GM21423 (cell line): ENCODE measurements at regions not wholly inside any gene's neighbourhood (a gene's known extent, or its start where the extent isn't known, plus 50 kb on each side); places are given as distances from the start of the nearest gene placed in this dataset.

Experiments used
- ATAC-seq: cut with Tn5 transposase; IDR thresholded peaks from one replicate; pipeline ENCODE4 v1.9.1; 2021; ENCODE audit warnings: mild to moderate bottlenecking, moderate library complexity; ENCODE audit not compliant: unreplicated experiment

DNA sequence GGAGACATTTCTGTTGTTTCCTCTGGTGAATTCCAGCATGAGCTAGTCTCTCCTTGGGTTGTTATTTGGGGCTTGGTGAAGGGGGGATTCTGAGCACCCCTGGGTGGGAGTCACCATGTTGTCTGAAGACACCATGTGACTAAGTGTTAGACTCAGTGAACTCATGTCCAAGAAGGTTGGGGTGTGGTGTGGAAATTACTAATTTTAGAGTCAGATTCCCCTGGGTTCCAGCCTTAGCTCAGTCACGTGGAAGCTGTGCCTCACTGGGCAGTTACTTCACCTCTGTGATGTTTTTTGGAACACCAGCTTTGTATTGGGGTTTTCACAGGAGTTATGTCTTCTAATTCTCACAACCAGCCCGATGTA, 171.5 kb downstream of the RPLP1 start:
- ATAC-seq = no peak

DNA sequence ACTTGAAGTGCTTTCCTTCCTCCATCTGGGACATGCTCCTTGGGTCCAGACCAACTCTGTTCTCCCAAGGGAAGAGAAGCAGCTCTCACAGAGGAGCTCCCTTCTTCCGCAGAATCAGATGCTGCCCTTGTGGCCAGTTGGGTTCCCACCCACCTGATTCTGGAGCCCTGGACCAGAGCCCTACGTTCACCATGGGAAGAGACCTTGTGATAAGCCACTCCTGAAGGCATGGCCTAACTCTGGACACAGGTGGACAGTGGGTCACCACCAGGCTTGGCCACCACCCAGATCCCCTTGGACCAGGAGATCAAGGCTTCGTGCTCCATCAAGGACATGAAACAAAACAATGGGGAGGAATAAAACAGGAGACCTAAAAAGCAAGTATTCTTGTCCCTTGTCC, 172.2 kb downstream of the RPLP1 start:
- no peak for ATAC-seq

DNA sequence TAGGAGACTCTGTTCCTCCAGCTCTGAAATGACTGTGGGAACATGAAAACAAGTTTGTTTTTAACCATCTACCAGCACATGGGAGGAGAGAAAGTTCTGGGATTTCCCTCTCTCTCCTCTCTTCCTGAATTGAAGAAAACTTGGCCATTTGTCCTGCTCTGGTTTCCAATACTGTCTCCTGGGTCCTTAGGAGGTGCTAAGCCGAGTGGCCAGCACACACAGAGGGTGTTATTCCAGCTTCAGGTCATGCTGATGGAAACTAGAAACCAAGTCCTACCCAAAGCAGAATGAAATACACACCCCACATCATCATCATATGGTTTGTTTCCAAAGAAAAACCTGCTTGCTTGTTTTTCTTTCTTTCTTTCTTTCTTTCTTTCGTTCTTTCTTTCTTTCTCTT, 172.7 kb downstream of the RPLP1 start:
- ATAC-seq = no peak

DNA sequence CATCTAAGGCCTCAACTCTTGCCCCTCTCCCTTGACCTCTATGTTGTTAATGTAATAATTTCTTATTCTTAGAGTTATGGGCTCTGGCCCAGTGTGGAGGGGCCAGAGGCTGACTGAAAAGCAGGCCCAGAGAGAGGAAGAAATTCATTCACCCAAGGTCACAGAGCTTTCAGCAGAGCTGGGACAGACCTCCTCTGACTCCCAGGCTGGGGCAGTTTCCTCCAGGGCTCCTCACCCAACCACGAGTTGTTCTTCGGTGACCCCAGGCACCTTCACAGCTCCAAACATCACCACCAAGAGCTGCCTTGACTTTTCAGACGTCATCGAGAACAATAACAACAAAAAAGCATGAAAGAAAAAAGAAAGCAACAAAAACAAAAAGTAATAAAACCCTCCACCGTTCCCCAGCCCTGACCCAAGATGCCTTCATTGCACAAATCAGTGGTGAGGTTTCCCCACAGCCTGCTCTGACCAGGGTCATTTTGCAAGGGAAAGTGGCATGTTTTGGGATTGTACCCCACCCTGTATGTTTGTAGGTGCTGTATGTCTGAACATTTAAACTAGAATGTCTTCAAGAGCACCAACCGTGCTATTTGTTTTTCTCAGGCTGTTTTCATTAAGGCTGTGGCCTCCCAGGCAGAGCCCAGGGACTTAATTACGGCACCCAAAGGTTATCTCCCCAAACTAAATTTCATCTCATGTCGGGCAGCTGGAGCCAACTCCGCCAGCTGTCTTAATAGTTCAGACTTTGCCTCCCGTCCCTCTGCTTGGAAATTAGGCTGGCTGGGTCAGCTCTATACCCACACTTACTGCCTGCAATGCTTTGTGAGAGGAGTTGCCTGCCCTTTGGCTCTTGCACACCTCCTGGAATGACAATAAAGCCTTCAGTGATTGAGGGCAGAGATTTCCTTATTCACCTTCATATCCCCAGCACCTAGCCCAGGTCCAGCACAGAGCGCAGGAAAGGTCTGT, 173.8 kb downstream of the RPLP1 start:
- no peak for ATAC-seq

DNA sequence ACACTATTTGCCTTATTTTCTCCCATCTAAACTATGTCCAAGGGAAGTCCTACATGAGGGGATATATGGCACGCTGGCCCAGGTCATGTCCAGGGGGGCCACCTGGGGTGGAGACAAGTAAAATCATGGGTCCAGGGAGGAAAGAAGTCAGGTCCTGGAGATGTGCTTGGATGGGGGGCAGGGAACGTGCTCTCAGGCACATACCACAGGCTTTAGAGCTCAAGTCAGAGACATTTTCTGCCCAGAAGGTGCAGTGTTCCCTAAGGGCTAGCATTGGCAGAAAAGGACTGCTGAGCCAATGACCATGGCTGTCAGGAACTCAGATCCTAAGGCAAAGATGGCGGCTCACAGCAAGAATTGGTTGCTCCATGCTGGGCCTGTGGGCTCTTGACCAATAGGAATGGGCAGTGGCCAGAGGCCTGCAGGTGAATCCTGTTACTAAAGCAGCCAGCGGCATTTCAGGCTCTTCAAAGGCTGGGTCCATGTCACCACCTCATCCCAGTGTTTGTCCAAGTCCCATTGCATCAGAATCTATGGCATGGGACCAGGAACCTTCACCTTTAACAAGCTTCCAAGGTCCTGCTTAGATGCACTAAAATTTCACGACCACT, 175.0 kb downstream of the RPLP1 start:
- no peak for ATAC-seq

DNA sequence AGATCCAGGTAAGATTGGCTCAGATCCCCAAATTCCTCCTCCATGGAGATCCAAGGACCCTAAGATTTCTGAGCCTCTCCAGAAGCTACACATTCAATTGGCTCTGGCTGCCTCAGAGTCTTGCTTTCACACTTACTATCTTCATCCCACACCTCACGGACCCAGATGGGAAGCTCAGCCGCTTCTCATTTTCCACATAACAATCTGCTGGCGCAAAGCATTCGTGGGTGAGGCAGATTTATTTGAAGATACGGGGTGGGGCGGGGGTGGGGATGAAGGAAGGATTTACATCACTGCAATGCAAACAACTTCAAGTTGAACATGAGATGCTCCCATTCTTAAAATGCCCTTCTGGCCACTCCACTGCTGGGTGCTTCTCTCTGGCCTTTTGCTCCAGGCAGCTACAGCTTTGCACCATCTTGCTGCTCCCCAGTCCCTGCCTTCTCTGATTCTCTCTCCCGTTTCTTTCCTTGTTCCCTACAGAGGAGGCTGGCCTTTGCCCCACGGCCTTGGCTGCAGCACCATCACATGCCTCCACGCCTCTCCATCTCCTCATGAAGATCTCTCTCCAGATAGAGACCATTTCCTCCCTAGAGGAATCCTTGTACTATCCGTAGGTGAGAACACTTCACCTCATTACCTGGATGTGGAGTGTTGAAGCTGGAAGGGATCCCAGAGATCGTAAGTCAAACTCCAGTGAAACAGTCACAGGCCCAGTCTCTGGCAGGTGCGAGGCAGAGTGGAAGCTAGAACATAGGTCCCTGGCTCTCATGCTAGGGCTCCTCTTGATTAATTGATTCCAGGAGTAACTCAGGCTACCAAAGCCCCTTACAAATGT, 175.9 kb downstream of the RPLP1 start:
- ATAC-seq = no peak

DNA sequence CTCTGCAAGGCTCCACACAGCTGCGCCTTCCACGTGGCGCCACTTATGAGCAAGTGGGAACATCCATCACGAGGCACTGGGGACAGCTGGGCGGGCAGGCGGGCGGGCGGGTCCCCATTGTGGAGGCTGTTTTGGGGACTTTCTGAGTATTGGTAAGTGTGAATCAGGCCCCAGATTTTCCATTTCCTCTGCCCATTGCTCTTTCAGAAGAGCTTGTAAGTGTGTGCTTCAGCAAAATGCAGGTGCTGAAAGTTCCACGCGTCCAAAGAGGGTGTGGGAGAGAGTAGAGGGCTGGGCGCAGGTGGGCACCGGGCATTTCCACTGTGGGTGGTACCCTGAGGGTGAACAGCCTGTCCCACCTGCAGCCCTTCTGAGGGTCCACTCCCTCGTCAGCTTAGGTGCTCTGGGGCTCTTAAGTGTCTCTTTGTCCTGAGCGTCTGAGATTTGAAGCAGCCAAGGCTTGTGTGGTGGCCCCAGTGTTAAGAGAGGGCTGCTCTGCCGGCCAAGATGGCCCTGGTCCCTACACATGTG, 177.1 kb downstream of the RPLP1 start:
- ATAC-seq = no peak

DNA sequence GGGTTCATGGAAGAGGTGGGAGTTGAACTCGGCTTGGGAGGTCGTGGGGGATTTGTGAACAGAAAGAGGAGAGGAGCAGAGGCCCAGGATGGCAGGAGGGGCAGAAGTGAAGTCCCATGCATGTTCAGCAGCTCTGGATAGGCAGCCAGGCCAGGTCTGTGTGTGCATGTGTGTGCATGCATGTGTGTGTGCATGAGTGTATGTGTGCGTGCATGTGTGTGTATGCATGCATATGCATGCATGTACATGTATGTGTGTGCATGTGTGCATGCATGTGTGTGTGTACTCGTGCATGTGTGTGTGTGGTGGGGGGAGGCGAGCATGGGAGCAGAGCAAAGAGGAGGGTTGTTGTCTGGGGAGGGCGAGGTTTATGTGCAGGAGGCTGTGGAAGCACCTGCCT, 178.4 kb downstream of the RPLP1 start:
- ATAC-seq = no peak

DNA sequence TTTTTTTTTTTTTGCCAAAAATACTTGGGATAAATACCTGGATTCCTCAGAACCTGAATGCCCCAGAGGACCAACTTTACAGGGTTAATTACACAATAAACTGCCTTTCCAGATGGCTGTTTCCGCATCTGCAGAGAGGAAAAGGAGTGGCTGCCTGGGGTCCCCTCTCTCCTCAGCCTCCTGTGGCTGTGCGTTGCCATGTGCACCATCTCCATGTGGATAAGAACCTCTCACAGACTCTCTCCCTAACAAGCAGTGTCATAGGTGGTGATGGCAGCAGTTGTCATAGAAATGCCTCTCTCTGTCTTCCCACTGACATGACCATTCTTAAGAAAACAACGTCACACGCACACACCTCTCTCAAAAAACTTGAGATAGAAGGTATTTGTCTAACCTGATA, 179.4 kb downstream of the RPLP1 start:
- ATAC-seq = no peak

DNA sequence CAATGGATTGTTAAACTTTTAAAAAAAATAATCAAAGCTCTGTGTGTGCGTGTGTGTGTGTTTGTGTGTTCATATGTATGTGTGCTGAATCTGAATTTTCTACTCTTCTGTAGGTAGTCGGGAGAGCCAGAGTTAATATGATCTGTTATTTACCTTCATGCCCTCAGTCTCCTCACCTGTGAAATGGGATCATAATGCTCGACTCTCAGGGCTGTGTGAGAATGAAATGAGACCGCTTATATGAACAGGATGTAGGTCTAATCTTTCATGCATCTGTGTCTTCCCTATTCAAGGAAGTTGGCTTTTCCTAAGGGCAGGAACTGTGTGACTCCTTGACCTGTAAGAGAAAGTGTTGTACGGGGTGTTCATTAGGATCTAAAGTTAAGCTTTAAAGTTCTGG, 182.2 kb downstream of the RPLP1 start:
- ATAC-seq = no peak

DNA sequence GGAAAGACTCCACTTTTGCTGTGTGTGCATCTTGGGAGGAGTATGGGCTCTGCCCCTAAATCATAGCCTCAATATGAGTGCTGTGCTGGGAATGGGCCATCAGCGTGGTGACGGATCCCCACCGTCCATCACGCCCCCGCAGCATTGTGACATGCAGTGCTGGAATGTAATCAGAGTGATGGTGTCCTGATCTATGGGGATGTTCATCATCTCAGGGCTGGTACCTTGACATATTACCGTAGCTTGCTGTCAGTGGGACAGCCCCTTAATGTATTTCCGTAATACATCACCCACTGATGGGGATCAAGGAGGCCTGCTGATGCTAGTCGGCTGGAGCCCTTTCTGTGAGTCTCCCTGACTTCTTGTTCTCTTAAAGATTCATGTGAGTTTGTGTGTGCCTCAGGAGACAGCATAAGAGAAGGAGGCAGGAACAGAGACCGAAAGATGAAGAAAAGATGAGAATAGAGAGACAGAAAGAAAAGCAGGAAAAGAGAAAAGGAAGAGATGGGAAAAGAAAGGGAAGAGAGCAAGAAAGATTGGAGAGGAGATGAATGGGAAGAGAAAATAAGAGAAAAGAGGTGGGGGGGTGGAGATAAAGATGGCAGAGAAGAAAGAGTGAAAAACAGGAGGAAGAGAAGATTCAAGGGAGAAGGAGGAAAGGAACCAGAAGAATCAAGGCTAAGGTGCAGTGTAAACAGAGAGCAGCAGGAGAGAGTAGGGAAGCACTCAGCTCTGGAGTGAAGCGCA, 183.7 kb downstream of the RPLP1 start:
- ATAC-seq = no peak

DNA sequence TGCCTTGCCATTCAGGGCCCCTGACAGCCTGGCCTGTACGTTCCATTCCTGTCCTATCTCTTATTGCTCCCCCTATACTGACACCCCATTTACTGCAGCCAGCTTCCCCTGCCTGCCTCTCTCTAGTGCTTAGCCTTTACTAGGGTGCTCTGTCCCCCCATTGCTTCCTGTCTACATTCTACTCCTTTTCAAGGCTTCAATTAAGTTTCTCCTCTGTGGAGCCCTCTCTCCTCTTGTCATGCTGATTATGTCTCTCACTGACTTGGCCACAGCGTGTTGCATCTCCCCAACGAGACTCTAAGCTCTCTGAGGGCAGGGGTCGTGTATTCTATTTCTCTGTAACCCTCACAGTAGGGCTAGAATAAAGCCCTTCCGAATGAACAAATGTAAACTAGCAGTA, 185.2 kb downstream of the RPLP1 start:
- no peak for ATAC-seq

DNA sequence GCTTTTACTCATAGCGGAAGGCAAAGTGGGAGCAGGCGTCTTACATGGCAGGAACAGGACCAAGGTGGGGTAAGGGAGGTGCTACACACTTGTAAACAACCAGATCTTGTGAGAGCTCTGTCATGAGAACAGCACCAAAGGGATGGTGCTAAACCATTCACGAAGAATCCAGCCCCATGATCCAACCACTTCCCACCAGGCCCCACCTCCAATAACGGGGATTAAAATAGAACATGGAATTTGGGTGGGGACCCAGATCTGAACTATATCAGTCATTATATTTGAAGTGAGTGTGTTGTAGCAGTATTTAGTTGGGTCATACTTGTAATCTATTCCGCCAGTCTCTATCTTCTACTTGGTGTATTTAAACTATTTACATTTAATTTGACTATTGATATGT, 190.9 kb downstream of the RPLP1 start:
- ATAC-seq = no peak

DNA sequence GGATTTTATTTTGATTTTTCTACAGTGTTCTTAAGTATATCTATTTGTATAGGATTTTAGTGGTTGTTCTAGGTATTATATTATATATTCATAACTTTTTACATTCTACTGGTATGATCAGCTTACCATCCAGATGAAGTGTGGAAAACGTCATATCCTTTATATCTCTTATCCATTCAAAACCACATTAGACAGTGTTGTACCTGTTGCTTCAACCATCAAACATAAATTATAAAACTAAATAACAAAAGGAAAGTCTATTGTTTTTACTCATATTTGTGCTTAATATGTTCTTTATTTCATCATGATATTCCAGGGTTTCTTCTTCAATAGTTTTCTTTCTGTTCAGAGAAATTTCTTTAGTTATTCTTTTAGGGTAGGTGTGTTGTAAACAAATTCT, 191.4 kb downstream of the RPLP1 start:
- ATAC-seq = no peak

DNA sequence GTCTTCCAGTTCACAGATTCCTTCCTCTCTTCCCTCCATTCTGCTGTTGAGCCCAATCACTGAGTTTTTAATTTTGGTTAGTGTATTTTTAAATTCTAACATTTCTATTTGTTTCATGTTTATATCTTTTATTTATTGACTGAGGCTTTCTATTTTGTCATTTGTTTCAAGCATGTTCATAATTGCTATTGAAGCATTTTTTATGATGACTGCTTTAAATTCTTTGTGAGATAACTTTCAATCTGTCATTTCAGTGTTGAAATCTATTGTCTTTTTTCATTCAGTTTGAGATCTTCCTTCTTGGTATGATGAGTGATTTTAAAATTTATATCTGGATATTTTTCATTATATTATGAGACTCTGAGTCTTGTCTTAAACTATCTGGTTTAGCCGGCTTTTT, 192.3 kb downstream of the RPLP1 start:
- ATAC-seq = no peak

DNA sequence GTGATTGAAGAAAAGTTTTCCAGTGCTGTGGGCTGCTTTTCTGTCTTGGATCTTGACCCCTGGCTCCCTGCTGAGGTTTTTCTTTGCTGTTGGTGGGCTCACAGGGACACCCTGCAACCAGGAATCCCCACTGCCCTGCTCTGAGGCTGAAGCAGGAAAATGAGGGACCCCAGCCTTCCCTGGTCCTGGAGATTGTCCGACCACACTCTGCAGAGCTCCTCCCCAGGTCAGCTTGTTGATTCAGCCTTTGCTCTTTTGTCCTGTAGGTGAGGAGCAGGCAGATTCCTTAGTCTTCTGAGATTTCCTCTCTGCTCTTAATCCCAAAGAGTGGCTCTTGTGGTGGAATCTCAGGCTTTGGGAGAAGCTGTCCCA, 194.5 kb downstream of the RPLP1 start:
- no peak for ATAC-seq

DNA sequence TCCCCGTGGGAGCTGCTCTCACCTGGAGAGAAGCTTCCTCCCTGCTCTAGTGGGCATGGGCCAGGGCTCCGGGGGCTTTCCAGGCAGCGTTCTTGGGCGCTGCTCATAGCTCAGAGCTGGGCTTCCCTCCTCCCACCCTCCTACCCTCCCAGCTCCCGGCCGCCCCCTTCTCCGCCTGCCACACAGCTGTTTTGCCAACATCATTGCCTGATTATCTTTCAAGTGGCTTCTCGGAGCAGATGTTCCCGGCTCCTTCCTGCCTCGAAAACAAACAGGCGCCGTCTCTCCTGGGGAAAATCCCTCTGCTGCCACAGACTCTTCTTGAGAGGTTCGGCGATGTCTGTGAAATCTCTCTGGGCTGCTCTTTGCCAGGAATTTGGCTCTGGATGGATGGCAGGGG, 195.6 kb downstream of the RPLP1 start:
- ATAC-seq = no peak

DNA sequence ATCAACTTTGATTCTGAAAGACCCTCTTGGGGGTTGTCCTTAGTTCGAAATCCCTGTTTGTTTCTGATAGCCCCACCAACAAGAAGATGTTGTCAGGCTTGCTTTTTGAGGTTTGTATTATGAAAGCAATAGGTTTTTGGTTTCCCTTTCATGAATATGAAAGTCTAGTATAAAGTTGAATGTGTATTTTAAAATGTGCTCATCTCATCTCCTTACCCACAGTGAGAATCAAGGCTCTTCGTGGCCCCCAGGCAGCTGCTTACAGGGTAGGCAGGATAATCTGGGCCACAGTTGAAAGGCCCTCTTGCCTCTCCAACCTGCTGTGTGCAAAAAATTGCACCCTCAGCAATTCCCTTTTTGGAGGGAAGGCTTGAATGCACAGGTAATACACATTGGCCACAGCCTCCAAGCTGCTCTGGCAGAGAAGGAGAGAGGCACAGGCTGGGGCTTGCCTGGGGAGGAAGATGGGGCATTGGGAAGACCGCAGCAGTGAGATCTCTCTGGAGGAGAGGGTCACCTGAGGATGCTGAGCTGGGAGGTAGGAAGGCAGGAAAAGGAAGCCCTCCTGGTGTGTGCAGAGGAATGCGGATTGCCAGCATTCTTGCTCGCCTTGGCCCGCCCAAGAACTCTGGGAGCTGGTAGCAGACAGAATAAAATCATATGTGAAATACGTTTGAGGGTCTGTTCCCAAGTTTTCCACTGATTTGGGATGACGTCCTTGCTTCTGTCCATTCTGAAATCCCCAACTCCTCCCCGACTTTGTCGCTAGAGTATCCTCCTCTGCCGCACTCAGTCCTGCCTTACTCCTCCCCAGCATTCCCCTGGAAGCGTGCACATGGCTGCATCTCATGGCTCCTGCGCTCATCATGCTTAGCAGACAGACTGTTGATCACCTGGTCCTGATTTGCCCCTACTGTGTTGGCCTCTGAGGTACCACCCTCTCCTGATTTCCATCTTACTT, 196.4 kb downstream of the RPLP1 start:
- no peak for ATAC-seq

DNA sequence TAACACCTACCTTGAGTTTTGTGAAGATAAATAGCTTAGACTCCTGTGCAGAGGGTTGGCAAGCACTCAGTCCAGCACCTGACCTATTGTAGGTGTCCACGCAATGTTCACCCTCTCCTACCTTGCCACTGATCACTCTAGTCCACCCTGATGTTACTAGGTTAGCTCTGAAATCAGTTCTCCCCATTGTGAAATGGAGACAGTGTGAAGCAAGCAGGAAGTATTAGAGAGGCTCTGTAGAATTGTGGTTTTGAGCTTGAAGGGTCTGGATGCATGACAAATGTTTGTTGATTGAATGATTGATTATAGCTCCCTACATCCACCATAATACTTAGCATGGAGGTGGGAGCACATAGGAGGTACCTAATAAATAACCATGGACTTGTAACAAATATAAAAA, 199.7 kb downstream of the RPLP1 start:
- ATAC-seq = no peak
